Motor neuron (in vitro differentiated cells): ENCODE measurements at regions not wholly inside any gene's neighbourhood (a gene's known extent, or its start where the extent isn't known, plus 50 kb on each side); places are given as distances from the start of the nearest gene placed in this dataset.
"Not testable (repeated sequence)": the region's sequence is repeated elsewhere in the genome, so short reads cannot be mapped to it uniquely, and the experiment has no call there.

ENCODE experiments used
- ATAC-seq, 8 experiments: fragments of 200-7000 bp; cut with Tn5 transposase; replicated peaks in 6 of 8; 2 replicates each; pipeline ENCODE4 v1.8.0; 2021; ENCODE audit warnings: mild to moderate bottlenecking in 8 of 8, moderate library complexity in 8 of 8
- H3K27ac ChIP-seq, 2 donors: fragments of 250-450 bp; sonication (Bioruptor Pico); 2 replicates each; pipeline ENCODE4 v1.9.0; 2021; ENCODE audit warnings: antibody characterized with exemption in 2 of 2, mild to moderate bottlenecking in 2 of 2, moderate library complexity in 1 of 2
- H3K4me1 ChIP-seq, 2 donors: fragments of 250-450 bp; sonication (Bioruptor Pico); replicated peaks in 1 of 2; 2 replicates each; pipeline ENCODE4 v1.6.1; 2021; ENCODE audit warnings: antibody characterized with exemption in 2 of 2, mild to moderate bottlenecking in 2 of 2, moderate library complexity in 1 of 2
- H3K4me3 ChIP-seq, 5 donors: fragments of 250-450 bp; sonication (Bioruptor Pico); 2 replicates each; pipeline ENCODE4 v1.9.0; 2021; ENCODE audit warnings: antibody characterized with exemption in 5 of 5, mild to moderate bottlenecking in 5 of 5, moderate library complexity in 4 of 5
- WGBS, 10 experiments: fragments of 450-650 bp; shearing (Covaris generic); methylation state at CpG; one replicate each; pipeline ENCODE4 v1.0.0; 2022; 5-methylcytosine and 5-hydroxymethylcytosine counted together
- in situ Hi-C, 9 experiments: fragments of 400-800 bp; cut with MboI; loops; one replicate each; pipeline ENCODE4 v1.15.0; 2021; ENCODE audit warnings: low sequenced_read_pairs in 9 of 9, low pct_unique_long_range_greater_than_20kb in 2 of 9; ENCODE audit not compliant: unreplicated experiment in 9 of 9

DNA sequence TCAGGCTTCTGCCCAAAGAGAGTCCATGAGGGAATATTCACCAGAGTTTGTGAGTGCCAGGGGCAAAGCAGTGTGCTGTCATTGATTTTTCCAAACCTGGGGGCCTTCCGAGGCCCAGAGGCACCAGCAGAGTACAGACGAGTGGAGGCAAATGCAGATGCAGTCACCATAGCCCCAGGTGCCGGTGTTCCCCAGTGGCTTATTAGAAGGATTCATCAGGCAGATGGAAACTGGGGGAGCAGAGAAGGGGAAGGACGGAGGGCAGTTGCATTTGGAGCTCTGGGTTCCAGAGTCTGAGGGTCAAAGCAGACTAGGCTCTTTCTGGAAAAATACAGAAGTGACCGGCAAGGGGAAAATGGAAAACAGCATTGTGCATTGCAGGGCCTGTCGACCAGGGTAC lies 184.2 kb downstream of the ANKRD60 start:
- no peak overlapping the region for H3K4me3 ChIP-seq
- H3K4me1 ChIP-seq, result peaks cover 3 to 22% of the 10 kb centered on the region in 2 donors
- 34 to 90% (median 68%) methylated on average over 1 to 6 of the region's 6 CpGs; no CpG with 5 or more reads in 2 of the 10 experiments for WGBS, 10 experiments
- H3K27ac ChIP-seq, result no peak overlapping the region
- ATAC-seq, result no peak
- in situ Hi-C loops, result no loop called here

- Histone ChIP-seq H3K4me1 (peaks cover 3 to 26% of the 10 kb centered on the region in 2 donors), H3K27ac (no peak overlapping the region), H3K4me3 (no peak overlapping the region)
- WGBS, 10 experiments, result 14 to 78% (median 33%) methylated on average over 1 to 7 of the region's 17 CpGs; no CpG with 5 or more reads in 5 of the 10 experiments
- no peak for ATAC-seq
- in situ Hi-C loops, result no loop called here
Measured at GRCh38 chr20:58043236-58044140, 185.0 kb downstream of the ANKRD60 start.

- no peak overlapping the region for H3K4me3 ChIP-seq
- H3K4me1 ChIP-seq, result peaks cover 3 to 26% of the 10 kb centered on the region in 2 donors
- no peak for ATAC-seq
- WGBS, 10 experiments, result 10 to 100% (median 43%) methylated on average over 1 of the region's 1 CpG; no CpG with 5 or more reads in 3 of the 10 experiments
- in situ Hi-C loops, result no loop called here
- no peak overlapping the region for H3K27ac ChIP-seq
Measured at GRCh38 chr20:58042591-58042990, 185.9 kb downstream of the ANKRD60 start.

DNA sequence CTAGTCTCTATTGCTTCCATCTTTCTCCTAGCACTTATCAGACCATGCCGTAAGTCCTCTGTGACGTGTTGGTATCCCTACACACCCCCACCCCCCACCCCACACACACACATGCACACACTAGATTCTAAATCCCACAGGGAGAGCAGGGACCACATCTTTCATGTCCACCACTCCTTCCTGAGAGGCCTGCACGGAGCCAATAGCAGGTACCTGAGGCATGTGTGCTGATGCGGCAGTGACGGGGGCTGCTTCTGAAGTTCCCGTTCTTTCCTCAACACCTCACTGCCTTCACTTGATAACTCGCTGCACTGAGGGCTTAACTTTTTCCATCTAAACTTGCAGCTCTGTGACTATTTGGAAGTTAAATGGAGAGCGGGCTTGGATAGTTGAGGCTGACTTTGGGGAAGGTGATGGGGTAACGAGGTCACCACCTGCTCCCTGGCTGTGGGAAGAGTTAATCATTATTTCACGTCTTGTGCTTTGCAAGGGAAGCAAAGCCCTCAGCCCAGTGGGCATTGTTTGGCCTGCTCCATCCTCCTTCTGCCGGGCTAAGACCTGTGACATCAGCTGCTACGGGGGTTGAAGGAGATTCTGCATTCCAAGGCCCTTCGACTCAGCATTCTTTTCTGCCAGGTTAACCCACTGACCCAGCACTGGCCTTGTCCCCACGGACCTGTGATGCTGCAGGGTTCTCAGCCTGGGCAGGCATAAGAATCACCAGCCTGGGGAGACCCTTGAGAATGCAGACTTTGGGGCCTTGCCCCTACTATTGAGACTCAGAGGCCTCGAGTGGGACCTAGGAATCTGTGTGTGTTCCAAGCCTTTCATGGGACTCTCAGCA lies 187.8 kb downstream of the ANKRD60 start:
- in situ Hi-C loops, result no loop called here
- peaks cover 0 to 15% of the 10 kb centered on the region in 2 donors for H3K4me1 ChIP-seq
- H3K4me3 ChIP-seq, result no peak overlapping the region
- H3K27ac ChIP-seq, result no peak overlapping the region
- 27 to 100% (median 58%) methylated on average over 1 to 9 of the region's 15 CpGs; no CpG with 5 or more reads in 2 of the 10 experiments for WGBS, 10 experiments
- no peak for ATAC-seq

- in situ Hi-C loops, result no loop called here
- 40 to 100% (median 73%) methylated on average over 1 to 15 of the region's 26 CpGs; no CpG with 5 or more reads in 1 of the 10 experiments for WGBS, 10 experiments
- ATAC-seq, result no peak
- Histone ChIP-seq H3K4me3 (no peak overlapping the region), H3K27ac (no peak overlapping the region), H3K4me1 (peaks cover 0 to 15% of the 10 kb centered on the region in 2 donors)
Measured at GRCh38 chr20:58039274-58040092, 189.0 kb downstream of the ANKRD60 start.

DNA sequence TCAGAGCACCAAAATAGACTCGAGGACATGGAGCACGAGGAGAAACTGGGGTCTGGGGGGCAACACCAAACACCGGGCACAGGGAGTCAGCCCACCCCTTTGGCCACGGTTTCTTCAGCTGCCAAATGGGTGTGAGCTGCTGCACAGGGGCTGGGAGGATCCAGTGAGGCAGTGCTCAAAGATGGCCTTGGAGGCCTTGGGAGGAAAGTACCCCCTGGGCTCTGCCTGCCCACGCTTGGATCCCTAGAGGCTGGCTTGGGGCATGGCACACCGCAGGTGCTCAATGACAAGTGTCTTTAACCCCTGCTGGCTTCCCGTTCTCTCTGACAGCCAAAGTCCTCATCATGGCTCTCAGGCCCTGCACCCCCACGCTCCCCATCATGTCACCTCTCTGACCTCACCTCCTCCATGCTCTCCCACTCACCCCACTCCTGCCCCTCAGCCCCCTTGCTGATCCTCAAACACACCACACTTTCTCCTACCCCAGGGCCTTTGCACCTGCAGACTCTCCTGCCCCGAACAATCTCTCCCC lies 190.3 kb downstream of the ANKRD60 start:
- peaks cover 0 to 9% of the 10 kb centered on the region in 2 donors for H3K4me1 ChIP-seq
- in situ Hi-C loops, result no loop called here
- no peak for ATAC-seq
- H3K4me3 ChIP-seq, result no peak overlapping the region
- WGBS, 10 experiments, result 24 to 86% (median 70%) methylated on average over 1 to 5 of the region's 9 CpGs; no CpG with 5 or more reads in 4 of the 10 experiments
- no peak overlapping the region for H3K27ac ChIP-seq

DNA sequence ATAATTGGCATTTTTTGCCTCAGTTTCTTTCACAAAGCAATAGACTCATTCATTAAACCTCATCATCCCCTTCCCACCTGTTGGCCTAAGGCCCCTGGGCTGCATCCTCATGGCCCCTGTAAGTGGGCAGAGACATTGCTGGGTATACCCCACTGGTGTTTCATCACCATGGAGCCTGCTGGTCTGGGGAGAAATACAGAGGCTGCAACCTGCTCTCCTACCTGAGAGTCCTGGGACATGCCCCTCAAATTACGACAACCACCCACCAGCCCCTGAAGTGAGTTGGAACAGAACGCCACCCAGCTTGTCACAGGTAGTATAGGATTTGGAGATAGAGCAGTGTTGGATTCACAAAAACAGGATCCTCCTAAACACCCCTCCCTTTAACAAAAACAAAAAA lies 190.8 kb downstream of the ANKRD60 start:
- no peak for ATAC-seq

GRCh38 chr20:58033026-58033536 lies 195.4 kb downstream of the ANKRD60 start:
- WGBS, 10 experiments, result 17 to 100% (median 70%) methylated on average over 1 to 4 of the region's 4 CpGs; no CpG with 5 or more reads in 1 of the 10 experiments
- in situ Hi-C loops, result no loop called here
- H3K4me1 ChIP-seq, result no peaks in the 10 kb centered on the region

More for the DNA sequence above, 190.8 kb downstream of the ANKRD60 start:
- Histone ChIP-seq H3K4me3 (no peak overlapping the region), H3K4me1 (peaks cover 0 to 9% of the 10 kb centered on the region in 2 donors), H3K27ac (no peak overlapping the region)
- in situ Hi-C loops, result no loop called here
- WGBS, 10 experiments, result 80 to 100% (median 83%) methylated on average over 1 to 2 of the region's 2 CpGs; no CpG with 5 or more reads in 6 of the 10 experiments

GRCh38 chr20:58032599-58032998 lies 195.9 kb downstream of the ANKRD60 start:
- ATAC-seq, result no peak
- Histone ChIP-seq H3K27ac (no peak overlapping the region), H3K4me3 (no peak overlapping the region), H3K4me1 (no peaks in the 10 kb centered on the region)
- WGBS, 10 experiments, result 60 to 100% (median 89%) methylated on average over 1 to 4 of the region's 4 CpGs; no CpG with 5 or more reads in 1 of the 10 experiments
- in situ Hi-C loops, result no loop called here

More at GRCh38 chr20:58033026-58033536, 195.4 kb downstream of the ANKRD60 start:
- ATAC-seq, result no peak
- Histone ChIP-seq H3K27ac (no peak overlapping the region), H3K4me3 (no peak overlapping the region)

- H3K27ac ChIP-seq, H3K4me3 ChIP-seq, ATAC-seq, in situ Hi-C loops, H3K4me1 ChIP-seq: not testable (repeated sequence)
- 95 to 100% (median 97%) methylated on average over 3 to 5 of the region's 7 CpGs; no CpG with 5 or more reads in 7 of the 10 experiments for WGBS, 10 experiments
Measured at GRCh38 chr20:58031350-58031749, 197.1 kb downstream of the ANKRD60 start.

GRCh38 chr20:58028123-58028522 lies 200.3 kb downstream of the ANKRD60 start:
- Histone ChIP-seq H3K27ac (no peak overlapping the region), H3K4me3 (no peak overlapping the region), H3K4me1 (no peaks in the 10 kb centered on the region)
- 0 to 86% (median 51%) methylated on average over 1 to 2 of the region's 3 CpGs; no CpG with 5 or more reads in 4 of the 10 experiments for WGBS, 10 experiments
- ATAC-seq, result no peak
- in situ Hi-C loops, result no loop called here

DNA sequence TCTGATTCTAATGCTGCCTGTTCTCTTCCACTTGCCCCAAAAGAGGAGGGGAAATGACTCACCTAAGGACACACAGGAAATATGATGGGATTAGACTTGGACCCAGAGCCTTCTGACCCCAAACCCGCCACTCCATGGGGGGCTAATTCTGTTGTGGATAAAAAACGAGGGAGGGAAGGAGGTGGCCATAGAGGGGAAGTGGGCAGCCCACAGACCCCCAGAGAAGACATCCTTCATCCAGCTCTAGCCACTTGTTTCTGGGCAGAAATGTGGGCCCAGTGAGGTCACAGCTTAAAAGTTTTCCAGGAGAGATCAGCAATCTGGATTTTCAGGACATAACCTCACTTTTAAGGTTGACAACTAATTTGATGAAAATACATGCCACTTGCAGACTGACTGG lies 202.1 kb downstream of the ANKRD60 start:
- Histone ChIP-seq H3K27ac (no peak overlapping the region), H3K4me3 (no peak overlapping the region), H3K4me1 (peaks cover 0 to 4% of the 10 kb centered on the region in 2 donors)
- WGBS, 10 experiments, result 20 to 78% (median 39%) methylated on average over 1 to 2 of the region's 2 CpGs; no CpG with 5 or more reads in 4 of the 10 experiments
- ATAC-seq, result no peak
- in situ Hi-C loops, result no loop called here
